Fibroblast of mammary gland (primary cell): ENCODE measurements at regions not wholly inside any gene's neighbourhood (a gene's known extent, or its start where the extent isn't known, plus 50 kb on each side); places are given as distances from the start of the nearest gene placed in this dataset.

ENCODE experiments used
- DNase-seq: peaks from one replicate; pipeline ENCODE4 v3.0.0-alpha.2; 2010; ENCODE audit warnings: low read depth
- H3K4me3 ChIP-seq: 2 replicates; pipeline ENCODE4 v1.5.1; 2011; ENCODE audit warnings: low read depth, mild to moderate bottlenecking, low read length, moderate library complexity; ENCODE audit not compliant: control insufficient read depth
- TF ChIP-seq, protein P1 (sequence below): conservative IDR thresholded peaks from 2 replicates; pipeline ENCODE4 v1.5.1; 2011; ENCODE audit warnings: low read depth, low read length, inconsistent platforms; ENCODE audit not compliant: control insufficient read depth, insufficient read depth

- H3K4me3 ChIP-seq = no peak overlapping the region
- TF ChIP-seq, protein P1, sequence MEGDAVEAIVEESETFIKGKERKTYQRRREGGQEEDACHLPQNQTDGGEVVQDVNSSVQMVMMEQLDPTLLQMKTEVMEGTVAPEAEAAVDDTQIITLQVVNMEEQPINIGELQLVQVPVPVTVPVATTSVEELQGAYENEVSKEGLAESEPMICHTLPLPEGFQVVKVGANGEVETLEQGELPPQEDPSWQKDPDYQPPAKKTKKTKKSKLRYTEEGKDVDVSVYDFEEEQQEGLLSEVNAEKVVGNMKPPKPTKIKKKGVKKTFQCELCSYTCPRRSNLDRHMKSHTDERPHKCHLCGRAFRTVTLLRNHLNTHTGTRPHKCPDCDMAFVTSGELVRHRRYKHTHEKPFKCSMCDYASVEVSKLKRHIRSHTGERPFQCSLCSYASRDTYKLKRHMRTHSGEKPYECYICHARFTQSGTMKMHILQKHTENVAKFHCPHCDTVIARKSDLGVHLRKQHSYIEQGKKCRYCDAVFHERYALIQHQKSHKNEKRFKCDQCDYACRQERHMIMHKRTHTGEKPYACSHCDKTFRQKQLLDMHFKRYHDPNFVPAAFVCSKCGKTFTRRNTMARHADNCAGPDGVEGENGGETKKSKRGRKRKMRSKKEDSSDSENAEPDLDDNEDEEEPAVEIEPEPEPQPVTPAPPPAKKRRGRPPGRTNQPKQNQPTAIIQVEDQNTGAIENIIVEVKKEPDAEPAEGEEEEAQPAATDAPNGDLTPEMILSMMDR = no peak
- DNase-seq = no peak
These were observed 693.0 kb upstream of the MAP3K7 start for GRCh38 chr6:91279740-91280493.

DNA sequence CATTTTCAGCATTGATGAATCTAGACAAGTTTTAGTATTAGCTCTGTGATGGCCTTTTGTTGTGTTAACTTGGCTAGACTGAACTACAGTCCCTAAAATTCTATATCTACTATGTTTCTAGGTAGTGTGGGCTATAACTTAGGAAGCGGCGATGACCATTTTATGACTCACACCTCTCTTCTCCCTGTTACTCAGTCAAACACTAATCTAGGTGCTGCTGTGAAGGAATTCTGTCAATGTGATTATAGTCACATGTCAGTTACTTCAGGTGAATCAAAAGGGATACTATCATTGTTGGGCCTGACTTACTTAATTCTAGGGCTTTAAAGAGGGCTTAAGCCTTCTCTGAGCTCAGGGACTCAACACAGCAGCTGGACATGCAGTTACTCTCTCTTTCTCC lies 691.5 kb upstream of the MAP3K7 start:
- TF ChIP-seq, protein P1 = no peak
- no peak for DNase-seq
- H3K4me3 ChIP-seq = no peak overlapping the region

- DNase-seq = no peak
- H3K4me3 ChIP-seq = no peak overlapping the region
- TF ChIP-seq, protein P1 = no peak
These were observed 689.4 kb upstream of the MAP3K7 start for GRCh38 chr6:91276315-91276714.

- TF ChIP-seq, protein P1 = no peak
- H3K4me3 ChIP-seq = no peak overlapping the region
- no peak for DNase-seq
These were observed 686.9 kb upstream of the MAP3K7 start for GRCh38 chr6:91273729-91274128.

DNA sequence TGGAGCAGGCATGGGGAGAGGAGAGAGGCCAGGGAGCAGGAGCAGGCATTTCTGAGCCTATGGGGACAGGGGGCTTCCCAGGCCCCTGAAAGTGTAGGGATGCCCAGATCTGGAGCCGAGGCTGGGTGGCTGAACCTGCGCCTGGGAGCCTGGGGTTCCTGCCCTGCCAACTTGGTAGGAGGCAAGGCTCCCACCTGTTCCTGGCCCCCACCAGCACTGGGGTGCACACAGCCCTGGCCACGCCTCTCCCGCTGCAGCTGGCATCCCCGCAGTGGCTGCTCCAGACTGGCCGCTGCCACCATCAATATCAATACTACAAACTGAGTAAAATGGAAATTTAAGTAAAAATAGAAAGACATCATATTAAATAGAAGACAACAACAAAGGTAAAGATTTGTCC lies 684.9 kb upstream of the MAP3K7 start:
- TF ChIP-seq, protein P1 = no peak
- no peak for DNase-seq
- no peak overlapping the region for H3K4me3 ChIP-seq

DNA sequence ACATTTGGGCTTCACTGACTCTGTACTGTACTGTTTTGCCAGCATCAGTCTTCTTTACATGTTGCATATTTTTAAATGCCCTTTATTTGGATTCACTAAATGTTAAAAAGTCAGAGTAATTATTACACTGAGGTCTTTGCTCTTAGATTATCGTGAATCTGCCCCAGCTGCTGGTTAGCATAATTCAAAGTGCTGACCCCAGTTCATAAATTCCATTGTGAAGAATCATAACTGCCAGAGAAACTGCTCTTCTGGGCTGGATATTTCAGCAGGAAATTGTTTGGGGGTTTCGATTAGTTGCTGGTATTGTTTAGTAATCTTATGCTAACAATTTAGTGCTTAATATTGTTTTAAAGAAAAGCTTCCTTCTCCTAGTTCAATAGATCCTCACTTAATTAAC lies 682.1 kb upstream of the MAP3K7 start:
- H3K4me3 ChIP-seq = no peak overlapping the region
- TF ChIP-seq, protein P1 = no peak
- no peak for DNase-seq
